Stomach (tissue), 4 donors: ENCODE measurements at regions not wholly inside any gene's neighbourhood (a gene's known extent, or its start where the extent isn't known, plus 50 kb on each side); places are given as distances from the start of the nearest gene placed in this dataset.

Experiments used
- EP300 ChIP-seq: sonication (generic); formaldehyde crosslinking; IDR thresholded peaks from one replicate; pipeline ENCODE4 v1.6.1; 2017; ENCODE audit warnings: antibody characterized with exemption
- POLR2A ChIP-seq, 4 donors: fragments of 450-650 bp; IDR thresholded peaks; one replicate each; pipeline ENCODE4 v1.6.1; 2016; ENCODE audit warnings: antibody characterized with exemption in 4 of 4, control low read depth in 2 of 4, mild to moderate bottlenecking in 1 of 4, moderate library complexity in 1 of 4
- TF ChIP-seq, protein P1 (sequence below), 7 experiments: fragments of 450-650 bp in 4 of 7; fragments of 200-600 bp in 3 of 7; sonication (generic) in 3 of 7; IDR thresholded peaks; one replicate each; pipeline ENCODE4 v1.5.1; 2016 to 2019; ENCODE audit warnings: antibody characterized with exemption in 7 of 7, control low read depth in 2 of 7, mild to moderate bottlenecking in 1 of 7

DNA sequence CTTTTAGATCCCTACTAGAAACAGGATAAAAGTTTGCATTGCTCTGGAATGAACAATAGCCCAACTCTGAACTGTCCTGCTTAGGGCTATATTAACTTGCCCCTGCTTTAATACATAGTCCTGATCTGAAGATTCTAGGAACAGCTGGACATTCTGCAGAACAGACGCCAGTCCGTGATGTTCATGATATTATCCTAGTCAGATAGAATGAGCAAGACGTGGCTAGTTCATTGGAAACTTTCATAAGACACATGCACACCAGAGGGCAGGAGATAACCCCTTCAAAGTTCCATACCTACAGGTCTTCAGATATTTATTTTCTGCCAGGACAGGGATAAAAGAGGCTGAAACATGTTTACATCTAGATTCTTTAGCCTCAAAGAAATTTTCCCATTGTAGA lies 75.5 kb upstream of the CLNK start:
- TF ChIP-seq EP300 (no peak), POLR2A (IDR thresholded peaks at IDR 0.05) (no peak)
- TF ChIP-seq, protein P1, sequence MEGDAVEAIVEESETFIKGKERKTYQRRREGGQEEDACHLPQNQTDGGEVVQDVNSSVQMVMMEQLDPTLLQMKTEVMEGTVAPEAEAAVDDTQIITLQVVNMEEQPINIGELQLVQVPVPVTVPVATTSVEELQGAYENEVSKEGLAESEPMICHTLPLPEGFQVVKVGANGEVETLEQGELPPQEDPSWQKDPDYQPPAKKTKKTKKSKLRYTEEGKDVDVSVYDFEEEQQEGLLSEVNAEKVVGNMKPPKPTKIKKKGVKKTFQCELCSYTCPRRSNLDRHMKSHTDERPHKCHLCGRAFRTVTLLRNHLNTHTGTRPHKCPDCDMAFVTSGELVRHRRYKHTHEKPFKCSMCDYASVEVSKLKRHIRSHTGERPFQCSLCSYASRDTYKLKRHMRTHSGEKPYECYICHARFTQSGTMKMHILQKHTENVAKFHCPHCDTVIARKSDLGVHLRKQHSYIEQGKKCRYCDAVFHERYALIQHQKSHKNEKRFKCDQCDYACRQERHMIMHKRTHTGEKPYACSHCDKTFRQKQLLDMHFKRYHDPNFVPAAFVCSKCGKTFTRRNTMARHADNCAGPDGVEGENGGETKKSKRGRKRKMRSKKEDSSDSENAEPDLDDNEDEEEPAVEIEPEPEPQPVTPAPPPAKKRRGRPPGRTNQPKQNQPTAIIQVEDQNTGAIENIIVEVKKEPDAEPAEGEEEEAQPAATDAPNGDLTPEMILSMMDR (IDR thresholded peaks at IDR 0.05): no peak
